HepG2 (cell line): ENCODE measurements at regions not wholly inside any gene's neighbourhood (a gene's known extent, or its start where the extent isn't known, plus 50 kb on each side); places are given as distances from the start of the nearest gene placed in this dataset.

Source experiments
- FOXM1 ChIP-seq: sonication (generic); formaldehyde crosslinking; IDR thresholded peaks from 2 replicates; pipeline ENCODE4 v1.5.0; 2020; ENCODE audit warnings: missing genetic modification reagents
- JUND ChIP-seq: sonication (generic); formaldehyde crosslinking; IDR thresholded peaks from 2 replicates; pipeline ENCODE4 v1.8.0; 2022; ENCODE audit warnings: mild to moderate bottlenecking, missing genetic modification reagents
- SMC3 ChIP-seq: IDR thresholded peaks from 2 replicates; pipeline ENCODE4 v1.6.1; 2011; ENCODE audit warnings: low read length, improper control_type of control experiment

- TF ChIP-seq JUND (CRISPR knock-in tag) (no peak), FOXM1 (CRISPR knock-in tag) (no peak), SMC3 (no peak)
Observed at GRCh38 chr4:136489101-136489500, 1043.2 kb downstream of the PCDH18 start.
